ENCODE measurements at regions not wholly inside any gene's neighbourhood (a gene's known extent, or its start where the extent isn't known, plus 50 kb on each side); places are given as distances from the start of the nearest gene placed in this dataset.

- H3K27me3 Mint-ChIP-seq (ENCODE audit: unreplicated experiment): peaks cover 72% of the 10 kb centered on the region
- DNase-seq: no peak
- no peaks in the 10 kb centered on the region for H3K9me3 Mint-ChIP-seq (ENCODE audit: low read depth, unreplicated experiment)
- H3K36me3 Mint-ChIP-seq (ENCODE audit: insufficient read depth, unreplicated experiment): no peaks in the 10 kb centered on the region
- H3K4me3 Mint-ChIP-seq (ENCODE audit: low read depth, unreplicated experiment): no peak overlapping the region
- intact Hi-C loops (cut with micrococcal nuclease; ENCODE audit: unreplicated experiment): no loop called here
- no peaks in the 10 kb centered on the region for H3K4me1 Mint-ChIP-seq (ENCODE audit: low read depth, unreplicated experiment)
- no TSS peak for BruUV-seq (replicated peaks)
- no peak for TF ChIP-seq CTCF (IDR thresholded peaks at IDR 0.05; ENCODE audit: unreplicated experiment)
- H3K27ac Mint-ChIP-seq (ENCODE audit: unreplicated experiment): no peak overlapping the region
- CTCF ChIA-PET: no interaction called here
Measured at GRCh38 chr14:99347561-99347960, 75.6 kb upstream of the BCL11B start.

GRCh38 chr14:99346470-99347080 is 74.6 kb upstream of the BCL11B start:
- no peak for DNase-seq
- CTCF ChIA-PET: no interaction called here
- H3K9me3 Mint-ChIP-seq (ENCODE audit: low read depth, unreplicated experiment): no peaks in the 10 kb centered on the region
- H3K4me3 Mint-ChIP-seq (ENCODE audit: low read depth, unreplicated experiment): no peak overlapping the region
- intact Hi-C loops (cut with micrococcal nuclease; ENCODE audit: unreplicated experiment): no loop called here
- H3K4me1 Mint-ChIP-seq (ENCODE audit: low read depth, unreplicated experiment): no peaks in the 10 kb centered on the region
- no TSS peak for BruUV-seq (replicated peaks)
- no peak overlapping the region for H3K27ac Mint-ChIP-seq (ENCODE audit: unreplicated experiment)
- peaks cover 66% of the 10 kb centered on the region for H3K27me3 Mint-ChIP-seq (ENCODE audit: unreplicated experiment)
- no peak for TF ChIP-seq CTCF (IDR thresholded peaks at IDR 0.05; ENCODE audit: unreplicated experiment)
- no peaks in the 10 kb centered on the region for H3K36me3 Mint-ChIP-seq (ENCODE audit: insufficient read depth, unreplicated experiment)

- Mint-ChIP-seq H3K36me3 (ENCODE audit: insufficient read depth, unreplicated experiment) (no peaks in the 10 kb centered on the region), H3K9me3 (ENCODE audit: low read depth, unreplicated experiment) (no peaks in the 10 kb centered on the region), H3K27me3 (ENCODE audit: unreplicated experiment) (peaks cover 72% of the 10 kb centered on the region), H3K4me1 (ENCODE audit: low read depth, unreplicated experiment) (no peaks in the 10 kb centered on the region), H3K4me3 (ENCODE audit: low read depth, unreplicated experiment) (no peak overlapping the region), H3K27ac (ENCODE audit: unreplicated experiment) (no peak overlapping the region)
- no peak for DNase-seq
- intact Hi-C loops (cut with micrococcal nuclease; ENCODE audit: unreplicated experiment): no loop called here
- no peak for TF ChIP-seq CTCF (IDR thresholded peaks at IDR 0.05; ENCODE audit: unreplicated experiment)
- BruUV-seq (replicated peaks): no TSS peak
- CTCF ChIA-PET: interaction anchor here (1.7 kb wide), 1 partner anchor 49 kb away, joined by 3 read pairs; no protein-coding TSS in a partner anchor
Measured at GRCh38 chr14:99345472-99345871, 73.5 kb upstream of the BCL11B start.

- no peak for TF ChIP-seq CTCF (IDR thresholded peaks at IDR 0.05; ENCODE audit: unreplicated experiment)
- Mint-ChIP-seq H3K4me3 (ENCODE audit: low read depth, unreplicated experiment) (no peak overlapping the region), H3K9me3 (ENCODE audit: low read depth, unreplicated experiment) (no peaks in the 10 kb centered on the region), H3K27ac (ENCODE audit: unreplicated experiment) (no peak overlapping the region), H3K36me3 (ENCODE audit: insufficient read depth, unreplicated experiment) (no peaks in the 10 kb centered on the region), H3K27me3 (ENCODE audit: unreplicated experiment) (peaks cover 85% of the 10 kb centered on the region), H3K4me1 (ENCODE audit: low read depth, unreplicated experiment) (no peaks in the 10 kb centered on the region)
- no peak for DNase-seq
- BruUV-seq (replicated peaks): no TSS peak
- CTCF ChIA-PET: interaction anchor here (1.7 kb wide), 1 partner anchor 51 kb away, joined by 3 read pairs; no protein-coding TSS in a partner anchor
- intact Hi-C loops (cut with micrococcal nuclease; ENCODE audit: unreplicated experiment): no loop called here
Measured at GRCh38 chr14:99344051-99344758, 72.2 kb upstream of the BCL11B start.
